CD4-positive, alpha-beta T cell treated with Interleukin-21 for 1 hour (primary cell): ENCODE measurements at regions not wholly inside any gene's neighbourhood (a gene's known extent, or its start where the extent isn't known, plus 50 kb on each side); places are given as distances from the start of the nearest gene placed in this dataset.

Experiments used
- DNase-seq: peaks from one replicate; pipeline ENCODE4 v3.0.0-alpha.2; 2020

DNA sequence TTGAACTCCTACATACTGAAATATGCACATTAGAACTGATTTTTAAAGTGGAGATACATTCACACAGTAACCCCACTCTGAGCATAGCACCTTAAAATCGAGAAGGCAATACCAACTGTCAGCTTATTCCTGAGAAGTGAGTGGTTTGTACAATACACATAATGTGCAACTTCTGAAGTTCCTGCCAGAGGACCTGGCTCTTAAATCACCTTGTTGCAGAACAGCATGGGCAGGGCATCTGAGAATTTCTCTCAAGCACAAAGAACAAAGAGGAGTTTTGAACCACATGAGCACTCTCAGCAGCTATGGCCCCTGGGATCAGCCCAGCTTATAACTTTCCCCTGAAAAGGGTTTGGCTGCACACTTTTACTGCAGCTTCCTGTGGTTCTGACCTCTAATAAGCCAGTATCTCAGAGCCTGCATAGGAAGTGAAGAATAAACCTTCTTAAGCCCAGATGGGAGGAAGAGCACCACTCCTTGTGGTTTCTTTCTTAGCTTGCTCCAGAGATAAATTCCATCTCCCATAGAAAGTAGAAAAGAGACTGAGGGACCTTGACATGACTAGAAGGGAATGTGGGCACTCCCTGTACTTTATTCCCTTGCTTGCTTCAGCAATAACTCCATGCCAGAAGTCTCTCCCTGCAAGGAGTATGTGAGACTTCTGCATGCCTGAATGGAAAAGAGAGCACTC, 862.3 kb downstream of the SUCLG1 start:
- DNase-seq = no peak

DNA sequence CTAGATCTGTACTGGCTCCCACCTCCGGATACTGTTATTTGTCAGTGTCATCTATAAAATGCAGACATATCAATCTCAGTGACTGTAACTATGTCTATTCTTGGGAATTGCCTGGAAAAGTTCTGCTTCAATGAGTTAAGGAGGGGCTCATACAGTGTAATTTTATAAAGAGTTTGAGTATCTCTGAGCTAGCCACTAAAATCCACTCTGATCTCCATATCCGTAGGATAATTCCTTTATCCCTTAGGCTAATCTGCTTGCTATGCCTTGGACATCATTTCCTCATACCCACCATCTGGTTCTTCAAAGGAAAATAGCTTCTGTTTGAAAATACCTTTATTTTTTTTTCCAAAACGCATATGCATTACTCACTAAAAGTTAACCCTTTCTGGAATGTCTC, 863.2 kb downstream of the SUCLG1 start:
- DNase-seq = no peak

DNA sequence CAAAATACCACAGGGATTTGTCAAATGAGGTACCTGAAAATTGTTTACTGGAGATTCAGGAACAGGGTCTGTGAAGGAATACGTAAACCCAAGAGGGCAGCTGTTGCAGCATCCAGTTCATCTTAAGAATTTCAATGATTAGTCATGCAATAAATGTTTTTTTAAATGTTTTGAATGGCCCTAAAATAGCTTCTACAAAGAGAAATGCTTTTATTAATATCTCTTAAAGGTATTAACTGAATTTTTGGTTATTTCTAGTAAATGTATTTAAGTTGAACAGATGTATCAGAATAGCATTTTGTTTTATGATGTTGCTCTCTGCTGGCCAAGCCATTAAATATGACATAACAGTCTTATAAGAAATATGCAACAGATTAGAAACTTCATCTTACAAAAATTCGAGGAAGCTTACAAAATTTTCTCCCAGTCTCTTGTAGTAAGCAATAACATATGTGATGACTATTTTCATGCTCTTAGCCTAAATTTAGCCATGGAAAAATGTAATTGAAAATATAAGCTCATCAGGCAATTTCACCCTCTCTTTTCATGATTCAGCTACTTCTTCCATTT, 863.9 kb downstream of the SUCLG1 start:
- no peak for DNase-seq

DNA sequence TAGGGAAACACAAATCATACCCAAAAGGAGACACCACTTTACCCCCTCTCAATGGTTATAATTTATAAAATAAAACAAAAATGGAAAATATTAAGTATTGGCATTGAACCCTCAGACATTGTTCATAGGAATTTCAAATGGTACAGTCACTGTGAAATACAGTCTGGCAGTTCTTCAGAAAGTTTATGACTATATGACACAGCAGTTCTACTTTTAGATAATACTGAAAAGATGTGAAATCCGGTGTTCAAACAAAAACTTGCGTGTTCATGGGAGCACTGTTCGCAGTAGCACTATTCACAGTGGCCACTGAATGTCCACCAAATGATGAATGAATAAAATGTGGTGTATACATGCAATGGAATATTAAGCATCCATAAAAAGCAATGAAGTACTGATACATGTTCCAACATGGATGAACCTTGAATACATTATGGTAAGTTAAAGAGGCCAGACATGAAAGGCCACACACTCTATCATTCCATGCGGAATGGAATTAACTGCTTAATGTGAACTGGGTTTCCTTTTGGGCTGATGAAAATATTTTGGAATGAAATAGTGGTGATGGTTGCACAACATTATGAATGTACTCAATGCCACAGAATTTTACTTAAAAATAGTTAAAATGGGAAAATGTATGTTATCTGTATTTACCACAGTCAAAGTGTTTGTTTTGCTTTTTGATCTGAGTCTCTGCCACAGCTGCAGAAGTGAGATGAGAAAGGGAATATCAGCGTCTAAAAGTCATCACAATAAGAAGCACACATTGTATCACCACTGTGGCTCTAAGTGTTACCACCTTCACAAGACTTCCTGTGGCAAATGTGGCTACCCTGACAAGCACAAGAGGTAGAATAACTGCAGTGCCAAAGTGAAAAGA, 864.6 kb downstream of the SUCLG1 start:
- DNase-seq = no peak

DNA sequence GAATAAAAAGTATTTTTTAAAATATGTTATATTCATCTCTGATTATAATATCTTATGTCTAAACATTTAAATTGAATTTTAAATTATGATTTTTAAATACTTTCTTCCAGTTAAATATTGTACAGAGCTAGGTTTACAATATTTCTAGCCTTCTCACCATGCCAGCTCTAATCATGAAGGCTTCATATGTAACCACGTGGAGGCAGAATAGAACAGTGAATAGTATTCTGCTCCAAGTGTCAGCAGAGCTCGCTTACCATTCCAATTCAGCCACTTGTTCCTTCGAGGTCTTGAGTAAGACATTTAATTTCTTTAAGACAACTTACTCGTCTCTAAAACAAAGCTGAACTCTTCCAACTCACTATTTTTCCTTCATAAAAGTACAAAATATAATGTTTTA, 871.8 kb downstream of the SUCLG1 start:
- DNase-seq = no peak

DNA sequence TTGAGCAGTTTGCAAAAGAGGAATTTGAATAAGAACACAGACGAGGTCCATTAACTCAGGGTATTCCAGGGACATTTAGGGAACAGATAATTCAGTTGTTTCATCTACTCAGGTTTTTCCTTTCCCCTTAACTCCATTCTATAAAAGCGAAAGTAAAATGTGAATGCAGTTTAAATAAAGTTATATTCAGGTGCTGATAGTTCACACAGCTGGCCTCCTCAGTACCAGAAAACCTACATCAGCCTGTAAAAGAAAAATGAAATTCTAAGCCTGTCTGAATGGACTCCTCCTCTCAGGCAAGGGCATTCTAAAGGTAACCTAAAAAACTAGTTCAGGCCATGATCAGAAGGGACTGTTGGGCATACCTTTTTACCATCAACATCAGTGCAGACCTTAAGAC, 873.8 kb downstream of the SUCLG1 start:
- no peak for DNase-seq

DNA sequence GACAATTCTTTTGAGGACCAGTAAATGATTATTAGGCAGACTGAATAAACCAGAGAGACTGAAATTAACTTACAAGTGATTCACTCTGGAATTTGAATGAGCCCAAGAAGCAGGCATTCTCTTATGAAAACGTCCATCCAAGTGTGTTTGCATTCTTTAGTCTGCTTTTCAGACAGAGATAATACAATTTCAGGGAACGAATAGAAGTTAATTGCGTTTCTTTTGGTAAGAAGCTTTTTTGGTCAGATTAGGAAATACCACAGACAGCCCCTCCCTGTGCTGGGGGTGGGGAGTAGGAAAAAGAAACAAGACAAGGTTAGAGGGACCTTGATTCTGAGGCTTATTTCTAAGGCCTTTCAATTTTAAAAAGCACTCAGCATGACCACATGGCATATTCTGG, 874.4 kb downstream of the SUCLG1 start:
- no peak for DNase-seq

DNA sequence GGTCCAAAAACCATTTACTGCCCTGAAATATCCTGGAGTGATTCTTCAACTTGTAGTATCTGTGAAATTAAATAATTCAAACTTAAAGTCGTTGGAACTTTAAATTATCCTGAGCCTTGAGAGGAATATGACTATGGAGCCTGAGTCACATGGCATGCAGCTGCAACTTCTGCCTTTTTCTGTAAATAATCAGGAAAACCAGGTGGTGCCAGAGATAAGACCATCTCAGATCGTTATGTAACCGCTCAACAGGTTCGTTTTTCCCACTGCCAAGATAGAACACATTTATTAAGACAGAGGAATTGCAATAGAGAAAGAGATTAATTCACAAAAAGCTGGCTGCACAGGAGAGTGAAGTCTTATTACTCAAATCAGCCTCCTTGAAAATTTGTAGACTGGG, 876.5 kb downstream of the SUCLG1 start:
- DNase-seq = no peak

DNA sequence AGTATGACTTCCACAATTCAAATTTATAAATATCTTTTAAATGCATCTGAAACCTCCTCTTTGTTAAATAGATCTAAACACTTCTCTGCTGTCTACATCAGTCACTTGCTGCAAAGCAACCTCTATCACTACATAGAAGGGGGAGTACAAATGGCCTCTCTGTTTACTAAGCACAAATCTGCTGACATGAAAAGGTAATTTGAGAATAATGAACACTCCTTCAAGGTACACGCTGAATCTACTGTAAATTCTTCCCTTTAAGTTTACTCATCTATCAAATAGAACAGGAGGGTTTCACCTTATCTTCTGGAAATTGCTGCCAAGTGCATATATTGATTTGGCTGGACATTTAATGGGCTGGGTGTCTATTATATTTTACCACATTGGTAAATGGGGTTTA, 879.6 kb downstream of the SUCLG1 start:
- DNase-seq = no peak

DNA sequence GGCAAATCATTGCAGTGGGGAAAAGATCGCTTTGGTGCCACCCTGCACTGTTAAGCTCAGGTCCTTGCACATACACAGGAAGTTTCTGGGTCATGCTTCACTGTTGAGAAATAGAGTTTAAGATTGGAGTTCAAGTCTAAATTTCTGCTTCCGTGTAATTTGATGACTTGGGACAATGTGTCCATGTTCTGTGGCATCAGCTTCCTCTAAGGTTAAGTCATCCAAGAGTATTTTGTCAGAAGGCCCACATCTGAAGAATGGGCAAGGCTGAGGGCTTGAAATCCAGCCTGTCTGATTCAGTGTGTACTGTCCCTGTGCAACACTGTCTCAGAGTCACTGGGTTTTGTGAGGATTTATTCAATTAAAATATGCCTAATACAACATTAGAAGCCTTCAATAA, 880.7 kb downstream of the SUCLG1 start:
- DNase-seq = no peak

DNA sequence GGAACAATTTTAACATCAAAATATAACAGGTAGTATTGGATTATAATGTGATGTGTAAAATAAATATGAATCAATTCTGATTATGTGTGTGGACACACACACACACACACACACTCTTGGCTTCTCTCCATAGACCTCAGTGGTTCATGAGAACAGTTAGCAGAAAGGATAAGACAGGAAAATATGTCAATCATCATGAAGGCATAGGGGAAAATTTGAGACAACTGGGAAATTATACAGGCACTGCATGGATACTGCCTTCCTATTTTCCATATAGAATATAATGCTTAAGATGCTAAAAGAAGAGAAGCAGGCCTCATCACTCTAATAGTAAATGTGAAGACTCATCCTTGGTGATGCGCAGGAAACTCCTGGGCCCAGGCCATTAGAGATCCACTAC, 884.5 kb downstream of the SUCLG1 start:
- no peak for DNase-seq

DNA sequence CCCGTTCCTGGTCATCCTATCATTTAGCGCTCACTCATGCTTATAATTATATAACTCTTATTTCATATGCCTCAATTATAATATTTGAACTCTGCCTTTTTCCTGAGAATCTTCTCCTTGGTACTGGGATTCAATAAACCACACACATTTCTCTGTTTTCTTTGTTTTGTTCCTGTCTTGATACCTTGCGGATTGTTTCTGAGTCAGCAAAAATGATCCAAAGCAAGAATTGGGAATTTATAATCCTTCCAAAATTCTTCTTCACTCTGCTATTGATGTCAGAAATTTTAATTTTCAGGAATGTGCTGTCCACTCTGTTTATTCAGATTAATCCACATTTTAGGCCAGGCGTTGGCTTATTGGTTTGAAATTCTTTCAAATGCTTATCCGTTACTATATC, 886.0 kb downstream of the SUCLG1 start:
- DNase-seq = no peak

DNA sequence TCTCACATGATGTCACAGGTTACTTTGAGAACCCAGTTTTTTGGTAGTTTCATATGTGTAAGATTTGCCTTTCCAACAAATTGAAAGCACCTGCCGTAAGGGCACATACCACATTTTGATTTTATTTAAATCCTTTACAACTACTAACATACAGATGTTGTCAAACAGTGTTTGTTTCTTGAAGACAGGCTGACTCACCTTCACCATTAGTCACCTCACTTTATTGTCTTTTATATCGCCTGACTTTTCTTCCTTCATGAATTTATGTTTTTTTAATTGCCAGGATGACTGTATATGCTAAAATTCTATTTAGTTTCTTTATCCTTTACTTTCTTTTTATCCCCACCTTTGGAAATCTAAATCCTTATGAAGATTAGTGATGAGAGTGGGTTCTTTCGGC, 886.7 kb downstream of the SUCLG1 start:
- DNase-seq = no peak

DNA sequence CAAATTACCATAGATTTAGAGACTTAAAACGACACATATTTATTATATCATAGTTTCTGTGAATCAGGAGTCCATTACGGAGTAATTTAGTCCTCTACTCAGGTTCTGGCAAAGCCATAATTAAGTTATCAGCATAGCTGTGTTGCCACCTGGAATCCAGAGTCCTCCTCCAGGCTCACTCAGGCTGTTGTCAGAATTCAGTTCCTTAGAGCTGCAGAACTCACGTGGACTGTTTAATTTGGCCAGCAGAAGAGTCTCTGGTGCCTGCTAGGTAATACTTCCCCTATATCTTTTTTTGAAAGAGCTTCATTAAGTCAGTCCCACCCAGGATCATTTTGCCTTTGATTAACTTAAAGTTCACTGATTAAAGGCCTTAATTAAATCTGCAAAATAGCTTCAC, 891.5 kb downstream of the SUCLG1 start:
- no peak for DNase-seq

DNA sequence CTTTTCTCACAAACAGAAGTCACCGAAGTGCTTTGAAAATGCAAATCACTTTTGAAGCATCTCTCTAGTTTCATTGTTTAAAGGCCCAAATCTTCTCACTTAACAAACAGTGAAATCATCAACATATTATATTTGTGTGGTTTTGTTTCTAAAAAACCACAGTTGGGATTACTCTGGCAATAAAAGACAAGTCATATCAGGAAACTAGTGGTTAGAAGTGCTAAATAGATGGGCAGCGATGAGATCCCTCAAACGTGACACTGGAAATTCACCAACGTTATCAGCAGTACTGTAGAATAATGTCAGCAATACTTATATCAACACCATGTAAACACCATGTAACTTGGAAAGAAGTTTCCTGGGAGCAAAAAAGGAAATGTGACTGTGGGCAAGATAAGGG, 893.5 kb downstream of the SUCLG1 start:
- DNase-seq = no peak

DNA sequence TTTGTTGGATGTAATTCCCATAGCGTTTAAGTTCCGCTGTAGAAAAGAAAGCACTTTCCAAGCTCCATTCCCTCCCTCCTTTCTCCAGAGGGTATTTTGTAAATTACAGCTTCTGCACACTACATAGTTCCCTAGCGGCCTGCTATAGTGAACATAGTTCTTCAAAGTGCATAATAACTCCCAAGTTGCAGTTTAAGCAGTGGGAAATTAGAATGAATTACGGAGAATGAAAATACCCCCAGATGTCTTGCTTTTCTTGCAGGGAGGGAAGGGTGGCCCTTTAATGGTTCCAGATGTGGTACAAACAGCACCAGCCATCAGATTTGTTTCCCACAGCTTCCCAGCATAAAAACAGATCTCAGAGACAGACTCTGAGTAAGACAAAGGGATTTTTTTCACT, 893.9 kb downstream of the SUCLG1 start:
- DNase-seq = no peak

DNA sequence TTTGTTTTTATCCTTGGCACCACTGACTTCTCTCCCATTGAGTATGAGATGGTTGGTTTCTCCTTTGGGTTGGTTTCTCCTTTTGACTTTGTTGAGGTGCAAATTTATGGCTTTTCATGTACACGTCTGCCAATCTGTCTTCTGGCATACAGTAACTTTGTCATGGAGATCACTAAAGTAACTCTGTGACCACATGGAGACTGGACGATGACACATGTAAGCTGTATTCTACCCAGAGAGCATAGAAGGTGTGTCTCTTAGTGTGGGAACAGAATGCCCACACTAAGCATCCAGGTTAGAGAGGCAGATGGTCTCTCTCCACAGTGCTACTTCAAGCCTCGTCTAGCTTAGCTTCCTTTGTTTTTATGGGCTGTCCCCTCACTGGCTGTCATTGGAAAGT, 897.5 kb downstream of the SUCLG1 start:
- DNase-seq = no peak

DNA sequence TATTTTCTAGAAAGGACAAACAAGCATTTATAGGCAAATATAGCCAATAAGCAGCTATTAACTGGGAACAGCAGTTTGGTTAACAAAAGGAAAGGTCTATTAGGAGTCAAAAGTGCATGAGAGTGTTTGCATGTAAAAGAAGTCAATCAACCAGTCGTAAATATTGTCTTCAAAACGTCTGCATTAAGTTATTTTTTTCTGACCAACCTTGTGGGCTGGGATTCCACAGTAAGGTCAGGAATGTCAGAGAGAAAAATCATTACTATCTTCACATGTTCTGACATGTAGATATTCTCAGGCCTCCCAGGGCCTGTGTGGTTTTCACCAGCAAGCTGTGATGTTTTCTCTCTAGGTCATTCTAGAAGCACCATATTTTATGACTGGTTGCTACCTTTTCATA, 922.5 kb downstream of the SUCLG1 start:
- no peak for DNase-seq

DNA sequence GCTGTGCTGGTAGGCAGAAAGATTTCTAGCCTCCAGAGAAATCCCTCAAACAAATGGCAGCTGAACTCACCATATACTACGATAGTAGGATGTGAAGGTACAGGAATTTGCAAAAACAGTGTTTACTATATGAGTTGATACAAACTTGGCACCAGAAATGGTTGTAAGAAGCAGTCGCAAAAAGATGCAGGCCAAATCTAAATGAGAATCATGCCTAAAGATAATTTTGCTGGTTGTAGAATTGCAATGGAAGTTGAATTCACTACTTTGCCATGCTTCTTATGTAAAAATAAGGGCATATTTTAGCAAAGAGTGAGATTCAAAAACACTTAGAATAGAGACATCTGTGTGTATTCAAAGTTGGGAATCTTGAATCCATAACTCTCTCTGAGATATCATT, 924.7 kb downstream of the SUCLG1 start:
- no peak for DNase-seq

DNA sequence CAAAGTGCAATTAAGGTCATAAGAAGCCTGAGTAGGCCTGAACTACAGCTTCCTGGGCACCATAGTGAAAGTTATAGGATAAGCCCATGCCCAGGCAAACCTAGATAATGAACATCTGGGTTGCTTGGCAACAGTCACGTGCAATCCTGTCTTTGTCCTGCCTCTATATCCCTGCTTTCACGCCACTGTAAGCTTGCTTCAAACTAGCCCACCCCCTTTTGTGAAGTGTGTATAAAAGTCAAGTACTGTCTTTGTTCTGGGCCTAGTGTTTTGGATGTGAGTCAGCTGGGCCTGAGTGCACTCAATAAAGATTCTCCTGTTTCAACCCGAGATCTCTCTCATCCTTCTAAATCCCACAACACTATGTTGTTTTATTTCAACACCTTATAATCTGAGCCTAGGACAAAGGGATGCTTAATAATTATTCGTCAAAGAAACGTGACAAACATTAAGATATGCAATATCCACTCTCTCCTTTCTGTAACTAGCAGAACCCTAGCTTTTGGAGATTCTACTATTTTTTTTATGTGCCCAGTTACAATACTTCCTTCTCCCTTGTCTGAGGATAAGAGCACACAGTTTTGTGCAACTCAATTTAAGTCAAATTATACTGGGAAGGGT, 927.8 kb downstream of the SUCLG1 start:
- no peak for DNase-seq

DNA sequence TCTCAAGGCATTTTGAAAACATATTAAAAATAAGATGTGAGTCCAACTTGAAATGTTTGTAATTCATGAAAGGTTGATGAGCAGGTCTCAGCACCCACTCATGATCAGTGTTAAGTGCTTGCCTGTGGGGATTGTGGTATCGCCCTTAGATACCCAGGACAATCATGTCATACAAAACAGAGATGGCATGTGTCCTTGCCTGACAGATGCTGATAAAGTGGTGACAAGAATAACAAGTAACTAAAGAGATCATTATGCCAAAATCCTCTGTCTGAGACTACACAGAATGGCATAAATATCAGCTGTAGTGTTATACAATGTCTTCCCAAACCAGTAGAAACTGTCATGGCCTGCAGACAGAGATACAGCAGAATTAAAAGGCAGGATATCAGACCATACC, 930.3 kb downstream of the SUCLG1 start:
- DNase-seq = no peak

DNA sequence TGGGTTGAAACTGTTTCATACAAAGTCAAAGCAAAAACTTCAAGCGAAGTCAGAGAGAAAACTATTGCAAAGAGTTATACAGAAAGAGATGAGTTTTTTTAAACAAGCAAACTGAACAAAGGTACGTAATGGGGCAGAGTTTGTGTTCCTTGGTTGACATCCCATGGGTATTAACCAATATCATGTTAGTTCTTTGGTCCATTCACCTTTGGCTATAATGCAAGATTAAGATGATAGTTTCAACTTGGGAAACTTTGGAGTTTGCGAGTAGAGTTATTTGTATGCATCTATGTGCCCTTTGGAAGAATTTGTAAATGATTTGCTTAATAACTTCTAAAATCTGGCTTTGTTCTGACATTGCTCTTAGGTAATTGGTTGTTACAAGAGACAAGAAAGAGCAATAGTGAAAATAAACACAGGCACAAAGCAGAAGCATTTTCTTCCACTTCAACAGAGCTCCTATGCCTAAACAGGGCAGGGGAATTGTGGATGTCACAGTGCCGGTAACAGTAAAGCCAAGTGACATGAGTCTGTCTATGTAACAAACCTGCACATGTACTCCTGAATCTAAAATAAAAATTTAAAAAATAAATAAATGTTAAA, 936.1 kb downstream of the SUCLG1 start:
- no peak for DNase-seq

DNA sequence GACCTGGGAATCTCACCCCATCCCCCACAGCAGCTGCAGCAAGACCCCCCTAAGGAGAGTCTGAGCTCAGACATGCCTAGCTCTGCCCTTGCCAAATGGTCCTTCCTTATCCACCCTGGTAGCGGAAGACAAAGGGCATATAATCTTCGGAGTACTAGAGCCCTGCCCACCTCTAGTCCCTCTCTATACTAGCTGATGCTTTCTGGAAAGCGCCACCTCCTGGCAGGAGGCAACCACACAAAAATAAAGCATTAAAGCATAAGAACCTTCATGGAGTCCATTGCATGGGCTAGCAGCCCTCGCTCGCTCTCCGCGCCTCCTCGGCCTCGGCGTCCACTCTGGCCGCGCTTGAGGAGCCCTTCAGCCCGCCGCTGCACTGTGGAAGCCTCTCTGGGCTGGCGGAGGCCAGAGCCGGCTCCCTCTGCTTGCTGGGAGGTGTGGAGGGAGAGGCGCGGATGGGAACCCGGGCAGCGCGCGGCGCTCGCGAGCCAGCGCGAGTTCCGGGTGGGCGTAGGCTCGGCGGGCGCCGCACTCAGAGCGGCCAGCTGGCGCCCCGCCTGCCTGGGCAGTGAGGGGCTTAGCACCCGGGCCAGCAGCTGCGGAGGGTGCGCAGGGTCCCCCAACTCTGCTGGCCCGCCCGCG, 941.2 kb downstream of the SUCLG1 start:
- DNase-seq = no peak
